ENCODE measurements at regions not wholly inside any gene's neighbourhood (a gene's known extent, or its start where the extent isn't known, plus 50 kb on each side); places are given as distances from the start of the nearest gene placed in this dataset.

DNA sequence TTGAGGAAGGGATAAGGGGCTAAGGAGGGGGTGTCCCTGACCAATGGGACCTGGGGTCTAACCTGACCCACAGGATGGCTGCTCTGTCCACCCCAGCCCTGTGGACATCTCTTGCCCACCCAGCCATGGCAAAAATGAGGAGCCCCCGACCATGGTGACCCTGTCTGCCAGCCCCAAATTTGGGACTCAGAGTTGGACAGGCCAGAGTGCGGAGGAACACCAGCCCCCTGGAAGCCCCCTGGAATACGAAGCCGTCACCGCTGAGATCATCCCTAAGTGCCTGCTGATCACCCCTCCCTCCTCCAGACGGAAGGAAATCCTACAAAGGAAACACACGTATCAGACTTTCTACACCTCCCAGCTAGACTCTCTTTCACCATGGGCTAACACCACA, 119.3 kb downstream of the SIK1 start:
- TF ChIP-seq, protein P1, sequence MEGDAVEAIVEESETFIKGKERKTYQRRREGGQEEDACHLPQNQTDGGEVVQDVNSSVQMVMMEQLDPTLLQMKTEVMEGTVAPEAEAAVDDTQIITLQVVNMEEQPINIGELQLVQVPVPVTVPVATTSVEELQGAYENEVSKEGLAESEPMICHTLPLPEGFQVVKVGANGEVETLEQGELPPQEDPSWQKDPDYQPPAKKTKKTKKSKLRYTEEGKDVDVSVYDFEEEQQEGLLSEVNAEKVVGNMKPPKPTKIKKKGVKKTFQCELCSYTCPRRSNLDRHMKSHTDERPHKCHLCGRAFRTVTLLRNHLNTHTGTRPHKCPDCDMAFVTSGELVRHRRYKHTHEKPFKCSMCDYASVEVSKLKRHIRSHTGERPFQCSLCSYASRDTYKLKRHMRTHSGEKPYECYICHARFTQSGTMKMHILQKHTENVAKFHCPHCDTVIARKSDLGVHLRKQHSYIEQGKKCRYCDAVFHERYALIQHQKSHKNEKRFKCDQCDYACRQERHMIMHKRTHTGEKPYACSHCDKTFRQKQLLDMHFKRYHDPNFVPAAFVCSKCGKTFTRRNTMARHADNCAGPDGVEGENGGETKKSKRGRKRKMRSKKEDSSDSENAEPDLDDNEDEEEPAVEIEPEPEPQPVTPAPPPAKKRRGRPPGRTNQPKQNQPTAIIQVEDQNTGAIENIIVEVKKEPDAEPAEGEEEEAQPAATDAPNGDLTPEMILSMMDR (IDR thresholded peaks at IDR 0.05): no peak
- Mint-ChIP-seq H3K27ac (no peak overlapping the region), H3K9me3 (no peaks in the 10 kb centered on the region), H3K36me3 (ENCODE audit: low read depth) (no peaks in the 10 kb centered on the region), H3K27me3 (no peaks in the 10 kb centered on the region), H3K4me3 (no peak overlapping the region), H3K4me1 (ENCODE audit: low read depth) (peaks cover 3% of the 10 kb centered on the region)
- DNase-seq (no peak), ATAC-seq (no peak)
- POLR2A ChIA-PET: no interaction called here
- intact Hi-C loops (cut with micrococcal nuclease): no loop called here
- CTCF ChIA-PET: no interaction called here

- Mint-ChIP-seq H3K4me3 (no peak overlapping the region), H3K9me3 (no peaks in the 10 kb centered on the region), H3K4me1 (ENCODE audit: low read depth) (peaks cover 3% of the 10 kb centered on the region), H3K36me3 (ENCODE audit: low read depth) (no peaks in the 10 kb centered on the region), H3K27me3 (no peaks in the 10 kb centered on the region), H3K27ac (no peak overlapping the region)
- DNase-seq: peak; percentile 16
- peak; percentile 37 for ATAC-seq
- TF ChIP-seq, protein P1 (IDR thresholded peaks at IDR 0.05): no peak
- intact Hi-C loops (cut with micrococcal nuclease): no loop called here
- ChIA-PET CTCF (no interaction called here), POLR2A (no interaction called here)
Observed at GRCh38 chr21:43306911-43307676, 119.8 kb downstream of the SIK1 start.

- H3K9me3 Mint-ChIP-seq: no peaks in the 10 kb centered on the region
- ChIA-PET CTCF (no interaction called here), POLR2A (no interaction called here)
- TF ChIP-seq, protein P1 (IDR thresholded peaks at IDR 0.05): no peak
- no peak for ATAC-seq
- no peaks in the 10 kb centered on the region for H3K36me3 Mint-ChIP-seq (ENCODE audit: low read depth)
- H3K27ac Mint-ChIP-seq: no peak overlapping the region
- intact Hi-C loops (cut with micrococcal nuclease): no loop called here
- no peak overlapping the region for H3K4me3 Mint-ChIP-seq
- H3K4me1 Mint-ChIP-seq (ENCODE audit: low read depth): peaks cover 3% of the 10 kb centered on the region
- no peak for DNase-seq
- H3K27me3 Mint-ChIP-seq: no peaks in the 10 kb centered on the region
Observed at GRCh38 chr21:43306391-43306790, 120.5 kb downstream of the SIK1 start.

GRCh38 chr21:43305811-43306311, 121.1 kb downstream of the SIK1 start:
- intact Hi-C loops (cut with micrococcal nuclease): no loop called here
- no peak overlapping the region for H3K4me3 Mint-ChIP-seq
- H3K4me1 Mint-ChIP-seq (ENCODE audit: low read depth): peaks cover 3% of the 10 kb centered on the region
- TF ChIP-seq, protein P1 (IDR thresholded peaks at IDR 0.05): no peak
- H3K36me3 Mint-ChIP-seq (ENCODE audit: low read depth): no peaks in the 10 kb centered on the region
- ATAC-seq: no peak
- no peaks in the 10 kb centered on the region for H3K27me3 Mint-ChIP-seq
- POLR2A ChIA-PET: no interaction called here
- no peak overlapping the region for H3K27ac Mint-ChIP-seq
- CTCF ChIA-PET: no interaction called here
- DNase-seq: no peak
- H3K9me3 Mint-ChIP-seq: no peaks in the 10 kb centered on the region

DNA sequence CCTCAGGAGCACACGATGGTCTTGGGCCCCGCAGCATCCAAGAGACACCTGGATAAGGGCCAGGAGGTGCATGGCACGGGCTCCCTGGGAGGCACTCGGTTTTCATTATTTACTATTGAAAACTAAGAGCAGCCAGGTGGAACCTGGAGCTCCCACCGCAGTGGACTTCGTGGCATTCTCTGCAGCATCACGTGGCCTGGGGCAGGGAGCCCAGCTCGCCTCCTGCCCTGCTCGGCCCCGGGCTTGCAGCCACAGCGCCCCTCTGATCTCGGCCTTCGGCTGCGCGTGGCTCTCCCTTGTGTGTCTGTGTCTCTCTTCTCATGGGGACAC, 121.6 kb downstream of the SIK1 start:
- intact Hi-C loops (cut with micrococcal nuclease): no loop called here
- ChIA-PET POLR2A (no interaction called here), CTCF (no interaction called here)
- no peak overlapping the region for H3K4me3 Mint-ChIP-seq
- H3K9me3 Mint-ChIP-seq: no peaks in the 10 kb centered on the region
- ATAC-seq: no peak
- H3K4me1 Mint-ChIP-seq (ENCODE audit: low read depth): peaks cover 3% of the 10 kb centered on the region
- TF ChIP-seq, protein P1 (IDR thresholded peaks at IDR 0.05): no peak
- no peaks in the 10 kb centered on the region for H3K27me3 Mint-ChIP-seq
- no peaks in the 10 kb centered on the region for H3K36me3 Mint-ChIP-seq (ENCODE audit: low read depth)
- H3K27ac Mint-ChIP-seq: no peak overlapping the region
- no peak for DNase-seq

Measured in activated CD8-positive, alpha-beta T cell treated with anti-CD3 and anti-CD28 coated beads for 36 hours (primary cell).